Spleen (tissue), 11 donors: ENCODE measurements at regions not wholly inside any gene's neighbourhood (a gene's known extent, or its start where the extent isn't known, plus 50 kb on each side); places are given as distances from the start of the nearest gene placed in this dataset.
"Not testable (repeated sequence)": the region's sequence is repeated elsewhere in the genome, so short reads cannot be mapped to it uniquely, and the experiment has no call there.

ENCODE experiments used
- DNase-seq: peaks from one replicate; pipeline ENCODE4 v3.0.0-alpha.2; 2020
- H3K27ac ChIP-seq, 8 donors: fragments of 200-600 bp; sonication (generic) in 7 of 8; 1 replicate in 4 of 8; 2 replicates in 4 of 8; pipeline versions ENCODE4 v1.5.0 to v1.8.0; 2016 to 2021; ENCODE audit warnings: inconsistent platforms in 4 of 8, mild to moderate bottlenecking in 4 of 8, moderate library complexity in 1 of 8
- H3K27me3 ChIP-seq, 7 donors: fragments of 200-600 bp; sonication (generic) in 6 of 7; replicated peaks in 1 of 7; 1 replicate in 4 of 7; 2 replicates in 3 of 7; pipeline versions ENCODE4 v1.5.0 to v1.8.0; 2016 to 2021; ENCODE audit warnings: inconsistent platforms in 3 of 7, mild to moderate bottlenecking in 1 of 7
- H3K36me3 ChIP-seq, 6 donors: fragments of 200-600 bp; sonication (generic) in 5 of 6; 1 replicate in 4 of 6; 2 replicates in 2 of 6; pipeline versions ENCODE4 v1.5.0 to v1.8.0; 2016 to 2021; ENCODE audit warnings: inconsistent platforms in 2 of 6
- H3K4me1 ChIP-seq, 6 donors: fragments of 200-600 bp; sonication (generic) in 5 of 6; 1 replicate in 3 of 6; 2 replicates in 3 of 6; pipeline versions ENCODE4 v1.5.0 to v1.8.0; 2016 to 2021; ENCODE audit warnings: inconsistent platforms in 3 of 6
- H3K4me3 ChIP-seq, 8 donors: fragments of 200-600 bp; sonication (generic) in 7 of 8; 1 replicate in 4 of 8; 2 replicates in 4 of 8; pipeline versions ENCODE4 v1.5.0 to v1.8.0; 2016 to 2021; ENCODE audit warnings: inconsistent platforms in 4 of 8, mild to moderate bottlenecking in 4 of 8, moderate library complexity in 2 of 8
- H3K9me3 ChIP-seq, 8 donors: fragments of 200-600 bp; sonication (generic) in 7 of 8; 1 replicate in 4 of 8; 2 replicates in 4 of 8; pipeline versions ENCODE4 v1.5.0 to v1.8.0; 2016 to 2021; ENCODE audit warnings: inconsistent platforms in 4 of 8
- CTCF ChIP-seq, 11 experiments: fragments of 200-600 bp in 7 of 11; fragments of 450-650 bp in 4 of 11; sonication (generic) in 4 of 11; IDR thresholded peaks in 8 of 11; conservative IDR thresholded peaks in 3 of 11; 1 replicate in 7 of 11; 2 replicates in 4 of 11; pipeline versions ENCODE4 v1.4.0 to v1.8.0; 2016 to 2021; ENCODE audit warnings: antibody characterized with exemption in 11 of 11, inconsistent platforms in 4 of 11, mild to moderate bottlenecking in 1 of 11
- POLR2A ChIP-seq, 3 donors: fragments of 450-650 bp; IDR thresholded peaks; one replicate each; pipeline ENCODE4 v1.5.1; 2017; ENCODE audit warnings: antibody characterized with exemption in 3 of 3, mild to moderate bottlenecking in 1 of 3
- POLR2AphosphoS5 ChIP-seq, 3 donors: sonication (generic); formaldehyde crosslinking; IDR thresholded peaks; one replicate each; pipeline ENCODE4 v1.5.1; 2017; ENCODE audit warnings: antibody characterized with exemption in 3 of 3
- WGBS, 5 donors: extraction: QIAGEN DNeasy Blood & Tissue Kit in 3 of 5; methylation state at CpG; one replicate each; pipeline versions ENCODE4 v1.1.5 to v1.1.7; 2013 to 2018; 5-methylcytosine and 5-hydroxymethylcytosine counted together
- intact Hi-C: fragments of 100-400 bp; cut with DNase I; formaldehyde crosslinking; loops from one replicate; pipeline ENCODE4 v1.15.0; 2023; ENCODE audit warnings: low total_unique reads
- donor health status: healthy with polysubstance abuse.
- donor health status: DM: no; HTN: no; CAD: no; lungs with moderate emphysema.
- donor health status: DM: no; HTN: no; CAD: no.
- donor health status: Bipolar disorder and iron deficiency.
- donor health status: healthy.
- donor health status: DM: no; HTN: no; CAD: no.
- donor health status: DM: yes; HTN: yes; CAD: no.

GRCh38 chr9:7490317-7491108, 309.1 kb downstream of the DMAC1 start:
- intact Hi-C loops = no loop called here
- no peak for DNase-seq
- H3K4me1 ChIP-seq = no peaks in the 10 kb centered on the region
- H3K36me3 ChIP-seq = no peaks in the 10 kb centered on the region
- no peaks in the 10 kb centered on the region for H3K9me3 ChIP-seq
- TF ChIP-seq CTCF (IDR thresholded peaks at IDR 0.05 in 8 of 11, conservative IDR thresholded peaks at IDR 0.05 in 3 of 11) (no peak), POLR2AphosphoS5 (IDR thresholded peaks at IDR 0.05) (no peak)
- H3K4me3 ChIP-seq = no peak overlapping the region
- no peak overlapping the region for H3K27ac ChIP-seq
- WGBS, 5 donors = 92 to 98% (median 96%) methylated on average over 4 of the region's 4 CpGs
- H3K27me3 ChIP-seq = no peaks in the 10 kb centered on the region

GRCh38 chr9:7489036-7489435, 310.5 kb downstream of the DMAC1 start:
- H3K4me3 ChIP-seq = no peak overlapping the region
- WGBS, 5 donors = 74 to 91% (median 87%) methylated on average over 2 of the region's 2 CpGs
- intact Hi-C loops = no loop called here
- no peaks in the 10 kb centered on the region for H3K4me1 ChIP-seq
- H3K27ac ChIP-seq = no peak overlapping the region
- no peaks in the 10 kb centered on the region for H3K27me3 ChIP-seq
- TF ChIP-seq POLR2AphosphoS5 (IDR thresholded peaks at IDR 0.05) = no peak
- no peak for TF ChIP-seq CTCF (IDR thresholded peaks at IDR 0.05 in 8 of 11, conservative IDR thresholded peaks at IDR 0.05 in 3 of 11)
- no peak for TF ChIP-seq POLR2A (IDR thresholded peaks at IDR 0.05)
- no peaks in the 10 kb centered on the region for H3K36me3 ChIP-seq
- DNase-seq = no peak
- no peaks in the 10 kb centered on the region for H3K9me3 ChIP-seq

GRCh38 chr9:7484014-7484413, 315.6 kb downstream of the DMAC1 start:
- H3K4me3 ChIP-seq, H3K36me3 ChIP-seq, intact Hi-C loops, H3K27ac ChIP-seq, H3K27me3 ChIP-seq, H3K4me1 ChIP-seq, H3K9me3 ChIP-seq, DNase-seq: not testable (repeated sequence)
- whole genome bisulfite sequencing, 5 donors = 71 to 89% (median 74%) methylated on average over 1 of the region's 1 CpG

GRCh38 chr9:7481570-7481969, 318.0 kb downstream of the DMAC1 start:
- Histone ChIP-seq H3K36me3 (no peaks in the 10 kb centered on the region), H3K4me3 (no peak overlapping the region), H3K27ac (no peak overlapping the region), H3K9me3 (no peaks in the 10 kb centered on the region), H3K4me1 (no peaks in the 10 kb centered on the region), H3K27me3 (no peaks in the 10 kb centered on the region)
- TF ChIP-seq CTCF (IDR thresholded peaks at IDR 0.05 in 8 of 11, conservative IDR thresholded peaks at IDR 0.05 in 3 of 11) (no peak), POLR2A (IDR thresholded peaks at IDR 0.05) (no peak), POLR2AphosphoS5 (IDR thresholded peaks at IDR 0.05) (no peak)
- intact Hi-C loops = no loop called here
- no peak for DNase-seq

- no peak for DNase-seq
- H3K27me3 ChIP-seq = no peaks in the 10 kb centered on the region
- no peaks in the 10 kb centered on the region for H3K36me3 ChIP-seq
- intact Hi-C loops = no loop called here
- no peak overlapping the region for H3K27ac ChIP-seq
- H3K4me3 ChIP-seq = no peak overlapping the region
- no peaks in the 10 kb centered on the region for H3K4me1 ChIP-seq
- H3K9me3 ChIP-seq = no peaks in the 10 kb centered on the region
- WGBS, 5 donors = 64 to 82% (median 80%) methylated on average over 4 of the region's 4 CpGs
- TF ChIP-seq CTCF (IDR thresholded peaks at IDR 0.05 in 8 of 11, conservative IDR thresholded peaks at IDR 0.05 in 3 of 11) (no peak), POLR2A (IDR thresholded peaks at IDR 0.05) (no peak), POLR2AphosphoS5 (IDR thresholded peaks at IDR 0.05) (no peak)
Measured at GRCh38 chr9:7479300-7479699, 320.3 kb downstream of the DMAC1 start.
